Endothelial cell of umbilical vein (primary cell): ENCODE measurements at regions not wholly inside any gene's neighbourhood (a gene's known extent, or its start where the extent isn't known, plus 50 kb on each side); places are given as distances from the start of the nearest gene placed in this dataset.

Experiments
- BruUV-seq: library from RNA; stranded (reverse); fragments of 400-500 nt; replicated peaks from 2 replicates; lab custom pipeline; 2021; lab: Mats Ljungman, UMichigan
- CTCF ChIA-PET: fragments of 300-600, 350-600 bp; sonication (Branson Sonifier 250); formaldehyde crosslinking; loops from one replicate; lab custom pipeline; 2021; ENCODE audit warnings: antibody characterized with exemption, inconsistent platforms; lab: Charles Lee
- POLR2A ChIA-PET: fragments of 300-600, 350-600 bp; sonication (Branson Sonifier 250); formaldehyde crosslinking; loops from one replicate; lab custom pipeline; 2021; ENCODE audit warnings: antibody characterized with exemption, inconsistent platforms; lab: Charles Lee
- DNase-seq: peaks from one replicate; pipeline ENCODE4 v3.0.0-alpha.2; 2011; ENCODE audit warnings: low read depth, low spot score
- FAIRE-seq: peaks from 2 replicates; lab custom pipeline; 2011; peaks lifted over from hg19 to GRCh38; lab: Jason Lieb, UNC
- H2AFZ ChIP-seq: 2 replicates; pipeline ENCODE4 v1.6.0; 2012; ENCODE audit warnings: low read depth, low read length, control low read depth, inconsistent platforms
- H3K27ac ChIP-seq: 2 replicates; pipeline ENCODE4 v1.5.1; 2011; ENCODE audit warnings: low read depth, mild to moderate bottlenecking, control low read depth, low read length, moderate library complexity; ENCODE audit not compliant: insufficient read depth
- H3K27me3 ChIP-seq, 2 experiments: 2 replicates each; pipeline versions ENCODE4 v1.6.0 to v1.6.1; 2011; ENCODE audit warnings: low read length in 2 of 2, mixed read lengths in 1 of 2; ENCODE audit not compliant: control insufficient read depth in 2 of 2, insufficient read depth in 2 of 2
- H3K36me3 ChIP-seq, 2 experiments: 2 replicates in 1 of 2; 3 replicates in 1 of 2; pipeline ENCODE4 v1.5.1; 2011; ENCODE audit warnings: low read length in 2 of 2, mild to moderate bottlenecking in 1 of 2, moderate library complexity in 1 of 2; ENCODE audit not compliant: control insufficient read depth in 2 of 2, insufficient read depth in 2 of 2; ENCODE audit errors: extremely low read depth in 1 of 2
- H3K4me1 ChIP-seq: 3 replicates; pipeline ENCODE4 v1.5.1; 2011; ENCODE audit warnings: mild to moderate bottlenecking, low read length; ENCODE audit not compliant: control insufficient read depth, insufficient read depth; ENCODE audit errors: extremely low read depth
- H3K4me2 ChIP-seq: 2 replicates; pipeline ENCODE4 v1.6.1; 2011; ENCODE audit warnings: low read length, control low read depth, mixed read lengths; ENCODE audit not compliant: insufficient read depth
- H3K4me3 ChIP-seq, 3 experiments: fragments of 200-600 bp in 1 of 3; sonication (generic), shearing (Covaris generic) in 1 of 3; replicated peaks in 1 of 3; 2 replicates each; pipeline ENCODE4 v1.5.1; 2011 to 2016; ENCODE audit warnings: control low read depth in 3 of 3, low read length in 3 of 3, mild to moderate bottlenecking in 2 of 3, inconsistent platforms in 1 of 3, low read depth in 1 of 3, moderate library complexity in 1 of 3; ENCODE audit not compliant: insufficient read depth in 1 of 3
- H3K79me2 ChIP-seq: 2 replicates; pipeline ENCODE4 v1.6.0; 2012; ENCODE audit warnings: low read length, inconsistent platforms; ENCODE audit not compliant: control insufficient read depth, insufficient read depth
- H3K9ac ChIP-seq: replicated peaks from 2 replicates; pipeline ENCODE3; 2011; ENCODE audit warnings: low read length, control low read depth; ENCODE audit not compliant: insufficient read depth; ENCODE audit errors: extremely low read depth
- H3K9me1 ChIP-seq: replicated peaks from 3 replicates; pipeline ENCODE4 v1.6.0; 2011; ENCODE audit warnings: mild to moderate bottlenecking, low read length; ENCODE audit not compliant: control insufficient read depth, insufficient read depth; ENCODE audit errors: extremely low read depth
- H3K9me3 ChIP-seq: replicated peaks from 2 replicates; pipeline ENCODE4 v1.5.1; 2012; ENCODE audit warnings: low read length, inconsistent platforms; ENCODE audit not compliant: control insufficient read depth, insufficient read depth
- H4K20me1 ChIP-seq: replicated peaks from 2 replicates; pipeline ENCODE3; 2011; ENCODE audit warnings: mild to moderate bottlenecking, low read length; ENCODE audit not compliant: control insufficient read depth, insufficient read depth; ENCODE audit errors: extremely low read depth
- CTCF ChIP-seq, 2 donors: IDR thresholded peaks; 1 replicate in 1 of 2; 2 replicates in 1 of 2; pipeline ENCODE4 v1.5.1; 2011; ENCODE audit warnings: low read length in 2 of 2, mild to moderate bottlenecking in 2 of 2, moderate library complexity in 2 of 2, control low read depth in 1 of 2, inconsistent platforms in 1 of 2, low read depth in 1 of 2; ENCODE audit not compliant: insufficient read depth in 1 of 2; ENCODE audit errors: extremely low read depth in 1 of 2
- EZH2 ChIP-seq: IDR thresholded peaks from 2 replicates; pipeline ENCODE4 v1.6.1; 2012; ENCODE audit warnings: borderline replicate concordance, low read depth, mild to moderate bottlenecking, moderate library complexity, low read length, inconsistent platforms; ENCODE audit not compliant: severe bottlenecking
- FOS ChIP-seq: IDR thresholded peaks from 2 replicates; pipeline ENCODE4 v1.6.1; 2011; ENCODE audit warnings: mild to moderate bottlenecking, low read length, moderate library complexity, borderline replicate concordance; ENCODE audit not compliant: insufficient read depth
- GATA2 ChIP-seq: IDR thresholded peaks from 2 replicates; pipeline ENCODE4 v1.7.0; 2011; ENCODE audit warnings: low read depth, mild to moderate bottlenecking, moderate library complexity, mixed read lengths, low read length; ENCODE audit not compliant: insufficient read length, insufficient read depth
- JUN ChIP-seq: IDR thresholded peaks from 2 replicates; pipeline ENCODE4 v1.6.1; 2011; ENCODE audit warnings: borderline replicate concordance, low read depth; ENCODE audit not compliant: insufficient read length, insufficient read depth
- MYC ChIP-seq: IDR thresholded peaks from one replicate; pipeline ENCODE4 v1.6.1; 2011; ENCODE audit warnings: mild to moderate bottlenecking, low read depth, low read length
- POLR2A ChIP-seq: IDR thresholded peaks from 2 replicates; pipeline ENCODE4 v1.6.1; 2012; ENCODE audit warnings: low read depth, mild to moderate bottlenecking, control low read depth, low read length
- POLR2AphosphoS5 ChIP-seq: IDR thresholded peaks from 2 replicates; pipeline ENCODE4 v1.6.1; 2012; ENCODE audit warnings: low read depth, mild to moderate bottlenecking, control low read depth, low read length, moderate library complexity; ENCODE audit not compliant: insufficient read depth
- dilution Hi-C: fragments of 300-500 bp; cut with MboI; formaldehyde crosslinking; loops from one replicate; pipeline ENCODE4 v1.15.0; 2019; ENCODE audit warnings: low sequenced_read_pairs; ENCODE audit not compliant: extremely low pct_ligation_motif_present
- intact Hi-C: fragments of 100-400 bp; cut with micrococcal nuclease; formaldehyde crosslinking; loops from one replicate; pipeline ENCODE4 v1.10.0; 2022
- TF ChIP-seq, protein P1 (sequence below): IDR thresholded peaks from 2 replicates; pipeline ENCODE4 v1.6.1; 2011; ENCODE audit not compliant: insufficient read depth, insufficient read length

GRCh38 chr3:110491413-110491812, 580.2 kb upstream of the NECTIN3 start:
- FAIRE-seq (no peak), DNase-seq (no peak)
- no peak overlapping the region for H3K4me2 ChIP-seq
- H3K4me3 ChIP-seq: no peak overlapping the region
- dilution Hi-C loops: no loop called here
- no peak overlapping the region for H2AFZ ChIP-seq
- TF ChIP-seq MYC (no peak), JUN (no peak), POLR2AphosphoS5 (no peak), GATA2 (no peak), POLR2A (no peak), EZH2 (no peak), CTCF (IDR thresholded peaks at IDR 0.05; ENCODE audit: extremely low read depth in 1 of 2, insufficient read depth in 1 of 2, low read depth in 1 of 2, low read length in 2 of 2) (no peak), FOS (no peak)
- TF ChIP-seq, protein P1, sequence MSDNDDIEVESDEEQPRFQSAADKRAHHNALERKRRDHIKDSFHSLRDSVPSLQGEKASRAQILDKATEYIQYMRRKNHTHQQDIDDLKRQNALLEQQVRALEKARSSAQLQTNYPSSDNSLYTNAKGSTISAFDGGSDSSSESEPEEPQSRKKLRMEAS: no peak
- H3K79me2 ChIP-seq: no peaks in the 10 kb centered on the region
- POLR2A ChIA-PET: no interaction called here
- no peak overlapping the region for H3K27ac ChIP-seq
- H3K9ac ChIP-seq: no peak overlapping the region
- no TSS peak for BruUV-seq
- H3K9me1 ChIP-seq: no peaks in the 10 kb centered on the region
- H3K27me3 ChIP-seq: no peaks in the 10 kb centered on the region
- CTCF ChIA-PET: interaction anchor here (0.8 to 1.8 kb wide), 3 partner anchors 17 to 177 kb away, joined by 3 to 4 read pairs (median 4); no protein-coding TSS in a partner anchor
- no peaks in the 10 kb centered on the region for H3K36me3 ChIP-seq
- intact Hi-C loops: no loop called here
- no peaks in the 10 kb centered on the region for H3K4me1 ChIP-seq
- no peaks in the 10 kb centered on the region for H4K20me1 ChIP-seq
- no peaks in the 10 kb centered on the region for H3K9me3 ChIP-seq
